Activated gamma-delta T cell treated with anti-CD3 and anti-CD28 coated beads, Interleukin-2, amount 50 U/mL, for 16 hours (primary cell): ENCODE measurements at regions not wholly inside any gene's neighbourhood (a gene's known extent, or its start where the extent isn't known, plus 50 kb on each side); places are given as distances from the start of the nearest gene placed in this dataset.
"Not testable (repeated sequence)": the region's sequence is repeated elsewhere in the genome, so short reads cannot be mapped to it uniquely, and the experiment has no call there.

Experiments used
- DNase-seq: peaks from one replicate; pipeline ENCODE4 v3.0.0-alpha.2; 2020; ENCODE audit warnings: low read depth

- no peak for DNase-seq
Measured at GRCh38 chr3:5545719-5546118, 358.2 kb downstream of the EDEM1 start.

GRCh38 chr3:5553203-5553602 lies 365.7 kb downstream of the EDEM1 start:
- DNase-seq, result no peak

- DNase-seq, result no peak
Measured at GRCh38 chr3:5554245-5554747, 366.8 kb downstream of the EDEM1 start.

- no peak for DNase-seq
Measured at GRCh38 chr3:5560199-5560598, 372.7 kb downstream of the EDEM1 start.

GRCh38 chr3:5563537-5564277 lies 376.2 kb downstream of the EDEM1 start:
- DNase-seq, result no peak

- no peak for DNase-seq
Measured at GRCh38 chr3:5564278-5564666, 376.8 kb downstream of the EDEM1 start.

GRCh38 chr3:5565026-5565425 lies 377.5 kb downstream of the EDEM1 start:
- DNase-seq, result no peak

- no peak for DNase-seq
Measured at GRCh38 chr3:5567113-5567512, 379.6 kb downstream of the EDEM1 start.

GRCh38 chr3:5568451-5568850 lies 380.9 kb downstream of the EDEM1 start:
- no peak for DNase-seq

- no peak for DNase-seq
Measured at GRCh38 chr3:5569152-5569551, 381.6 kb downstream of the EDEM1 start.

GRCh38 chr3:5572168-5572567 lies 384.7 kb downstream of the EDEM1 start:
- DNase-seq, result no peak

- no peak for DNase-seq
Measured at GRCh38 chr3:5576277-5577011, 388.9 kb downstream of the EDEM1 start.

- DNase-seq, result no peak
Measured at GRCh38 chr3:5579139-5579602, 391.7 kb downstream of the EDEM1 start.

GRCh38 chr3:5579946-5580345 lies 392.4 kb downstream of the EDEM1 start:
- DNase-seq, result no peak

GRCh38 chr3:5580826-5581225 lies 393.3 kb downstream of the EDEM1 start:
- no peak for DNase-seq

GRCh38 chr3:5581743-5582142 lies 394.2 kb downstream of the EDEM1 start:
- no peak for DNase-seq

GRCh38 chr3:5583920-5584319 lies 396.4 kb downstream of the EDEM1 start:
- no peak for DNase-seq

- no peak for DNase-seq
Measured at GRCh38 chr3:5585085-5585484, 397.6 kb downstream of the EDEM1 start.

- no peak for DNase-seq
Measured at GRCh38 chr3:5606884-5607472, 419.5 kb downstream of the EDEM1 start.

GRCh38 chr3:5607581-5607980 lies 420.1 kb downstream of the EDEM1 start:
- no peak for DNase-seq

GRCh38 chr3:5608971-5609370 lies 421.5 kb downstream of the EDEM1 start:
- not testable (repeated sequence) for DNase-seq

- DNase-seq, result no peak
Measured at GRCh38 chr3:5613599-5613998, 426.1 kb downstream of the EDEM1 start.

- DNase-seq, result no peak
Measured at GRCh38 chr3:5616873-5617272, 429.4 kb downstream of the EDEM1 start.
